NK-92 (cell line): ENCODE measurements at regions not wholly inside any gene's neighbourhood (a gene's known extent, or its start where the extent isn't known, plus 50 kb on each side); places are given as distances from the start of the nearest gene placed in this dataset.

Source experiments
- DNase-seq: peaks from one replicate; lab custom pipeline; 2025; ENCODE audit not compliant: unreplicated experiment; lab: John Stamatoyannopoulos, UW

DNA sequence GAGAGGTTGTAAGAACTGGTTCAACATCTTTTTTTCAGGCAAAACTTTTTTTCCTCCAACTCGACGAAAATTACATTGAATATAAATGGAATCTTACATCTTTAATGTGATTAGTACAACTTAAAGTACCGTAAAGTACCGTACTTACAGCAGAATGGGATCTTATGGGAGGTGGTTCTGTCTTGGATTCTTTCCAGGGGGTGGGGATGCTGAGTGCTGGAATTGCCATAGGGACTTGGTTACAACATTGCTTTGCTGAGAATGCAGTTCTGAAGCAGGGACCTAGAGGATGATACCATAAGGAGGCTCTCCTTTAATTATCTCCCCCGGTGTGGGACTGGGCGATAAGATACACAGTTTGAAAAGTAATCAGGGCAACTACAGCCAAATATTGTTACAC, 186.4 kb downstream of the KLF5 start:
- no peak for DNase-seq

DNA sequence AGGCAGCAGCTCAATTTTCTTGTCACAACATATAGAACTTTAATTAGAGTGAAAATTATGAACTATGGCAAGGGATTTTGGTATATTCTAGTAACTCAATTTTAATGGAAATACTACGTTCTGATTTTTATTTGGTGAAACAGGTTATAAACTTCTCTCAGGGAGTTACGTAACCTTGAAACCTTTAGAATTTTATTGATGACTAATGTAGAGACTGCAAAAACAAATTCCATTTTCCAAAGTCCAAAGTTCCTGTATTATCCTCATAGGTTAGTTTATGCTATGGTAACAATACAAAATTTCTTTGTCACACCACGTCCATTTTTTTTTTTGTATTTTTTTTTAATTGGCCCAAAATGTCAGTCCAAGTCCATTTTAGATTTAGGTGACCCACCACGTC, 185.7 kb downstream of the KLF5 start:
- DNase-seq = no peak

GRCh38 chr13:73242515-73243015, 183.8 kb downstream of the KLF5 start:
- no peak for DNase-seq

- DNase-seq = no peak
These were observed 181.4 kb downstream of the KLF5 start for GRCh38 chr13:73240193-73240592.

- no peak for DNase-seq
These were observed 176.6 kb downstream of the KLF5 start for GRCh38 chr13:73235385-73235784.

DNA sequence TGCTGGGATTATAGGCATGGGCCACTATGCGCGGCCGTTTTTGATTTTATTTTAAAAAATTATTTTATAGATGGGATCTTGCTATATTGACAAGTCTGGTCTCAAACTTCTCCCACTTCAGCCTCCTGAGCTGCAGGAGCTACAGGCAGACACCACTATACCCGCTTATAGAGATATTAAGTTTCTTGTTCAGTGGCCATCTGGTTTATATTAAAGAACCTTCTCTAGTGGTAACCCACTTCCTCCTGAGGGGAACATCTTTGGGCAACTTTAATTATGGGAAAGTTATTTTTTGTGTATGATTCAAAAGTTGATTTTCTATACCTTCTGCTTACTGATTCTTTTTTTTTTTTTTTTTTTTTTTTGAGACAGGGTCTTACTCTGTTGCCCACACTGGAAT, 172.7 kb downstream of the KLF5 start:
- DNase-seq = no peak

DNA sequence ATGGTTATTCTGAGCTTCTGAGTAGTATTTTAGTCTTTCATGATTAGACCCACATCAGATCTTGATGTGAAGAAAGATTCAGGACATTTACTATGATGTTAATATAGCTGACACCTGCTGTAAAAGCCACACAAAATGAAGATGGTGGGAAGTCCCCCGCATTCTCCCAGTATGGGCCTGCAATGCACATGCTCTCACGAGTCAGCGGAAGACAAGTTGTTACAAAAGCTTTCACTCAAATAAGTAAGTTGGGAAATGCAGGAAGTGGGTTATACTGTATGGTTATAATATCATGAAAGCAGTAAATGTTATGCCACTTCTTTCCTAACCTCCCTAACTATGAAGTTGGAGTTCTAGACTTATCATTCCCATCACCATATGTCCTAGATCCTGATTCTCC, 171.9 kb downstream of the KLF5 start:
- DNase-seq = no peak

DNA sequence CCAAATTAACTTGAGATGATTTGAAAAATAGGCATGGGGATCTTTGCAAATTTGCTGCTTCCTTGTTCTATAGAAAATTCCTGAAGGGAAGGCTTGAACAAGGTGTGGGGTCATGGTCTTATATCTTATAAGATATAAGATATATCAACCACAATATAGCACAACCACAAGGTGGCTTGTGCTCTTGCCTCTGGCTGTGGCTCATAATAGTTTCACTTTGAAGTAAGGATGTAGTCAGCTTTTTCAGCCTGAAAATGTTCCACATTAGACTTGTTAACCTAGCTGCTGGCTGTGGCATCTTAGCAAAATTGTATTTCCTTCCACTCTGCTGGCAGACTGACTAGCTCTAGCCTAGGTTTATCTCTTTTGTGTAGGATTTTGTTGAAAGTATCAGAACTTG, 169.7 kb downstream of the KLF5 start:
- DNase-seq = no peak

DNA sequence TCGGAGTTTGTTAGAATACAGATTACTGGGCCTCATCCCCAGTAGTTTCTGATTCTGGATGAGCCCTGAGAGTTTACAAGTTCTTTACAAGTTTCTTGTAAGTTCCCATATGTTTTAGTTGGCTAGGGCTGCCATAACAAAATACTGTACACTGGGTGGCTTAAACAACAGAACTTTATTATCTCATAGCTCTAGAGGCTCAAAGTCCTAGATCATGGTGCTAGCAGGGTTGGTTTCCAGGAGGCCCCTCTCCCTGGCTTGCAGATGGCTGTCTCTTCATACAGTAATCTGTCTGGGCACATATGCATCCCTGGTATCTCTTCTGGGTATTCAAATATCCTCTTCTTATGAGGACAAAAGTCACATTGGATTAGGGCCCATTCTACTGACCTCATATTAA, 167.2 kb downstream of the KLF5 start:
- DNase-seq = no peak

DNA sequence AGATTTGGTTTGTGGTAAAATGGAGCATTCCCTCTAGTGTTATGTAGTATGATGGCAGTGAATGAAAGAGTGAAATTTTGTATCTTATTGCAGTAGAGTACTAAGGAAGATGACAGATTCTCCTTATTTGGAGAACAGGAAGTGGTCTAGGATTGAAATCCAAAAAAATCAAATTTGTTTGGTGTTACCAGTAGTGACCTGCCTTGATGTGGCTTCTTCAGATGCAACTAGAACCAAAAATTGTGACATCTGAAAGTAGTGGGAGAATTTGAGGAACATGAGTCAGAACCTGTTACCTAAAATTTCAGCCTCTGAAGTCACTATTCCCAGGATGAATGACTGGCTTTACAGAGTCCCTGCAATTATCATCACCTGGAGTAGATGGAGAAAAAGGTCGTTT, 165.9 kb downstream of the KLF5 start:
- no peak for DNase-seq

GRCh38 chr13:73223372-73223781, 164.6 kb downstream of the KLF5 start:
- no peak for DNase-seq

- no peak for DNase-seq
These were observed 164.0 kb downstream of the KLF5 start for GRCh38 chr13:73222627-73223305.

- DNase-seq = no peak
These were observed 162.3 kb downstream of the KLF5 start for GRCh38 chr13:73220966-73221720.

- DNase-seq = no peak
These were observed 159.4 kb downstream of the KLF5 start for GRCh38 chr13:73218181-73218580.

DNA sequence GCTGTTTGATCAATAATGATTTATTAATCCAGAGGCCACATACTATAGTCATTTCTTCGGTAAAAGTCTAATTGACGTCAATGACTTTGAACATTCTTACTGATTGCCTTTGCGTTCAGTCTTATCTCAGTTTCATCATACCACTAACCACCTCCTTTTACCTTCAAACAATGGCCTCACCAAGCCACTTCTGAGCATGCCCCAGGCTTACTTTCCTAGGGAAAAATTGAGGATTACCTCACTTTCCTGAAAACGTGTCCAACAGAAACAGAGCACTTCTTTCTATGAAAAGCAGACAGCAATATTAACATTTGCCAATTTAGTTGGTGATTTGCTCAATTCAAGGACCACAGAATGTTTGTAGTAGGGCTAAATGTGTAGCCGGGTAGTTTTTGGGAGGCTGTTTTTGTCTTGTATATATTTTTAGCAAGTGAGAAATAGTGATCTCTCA, 157.6 kb downstream of the KLF5 start:
- no peak for DNase-seq

DNA sequence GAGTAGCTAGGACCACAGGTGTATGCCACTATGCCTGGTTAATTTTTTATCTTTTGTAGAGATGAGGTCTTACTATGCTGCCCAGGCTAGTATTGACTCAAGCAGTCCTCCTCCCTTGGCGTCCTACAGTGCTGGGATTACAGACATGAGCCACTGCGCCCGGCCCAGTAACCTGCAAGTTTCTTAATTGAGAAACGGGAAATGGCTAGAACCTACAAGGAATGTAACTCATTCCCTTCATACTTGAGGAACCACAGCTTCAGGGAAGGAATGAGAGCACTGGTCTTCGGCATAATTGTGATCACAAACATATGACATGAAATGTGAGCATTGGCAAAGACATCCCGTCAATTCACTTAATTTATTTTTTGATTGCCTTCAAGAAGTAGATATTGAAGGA, 157.0 kb downstream of the KLF5 start:
- DNase-seq = no peak

DNA sequence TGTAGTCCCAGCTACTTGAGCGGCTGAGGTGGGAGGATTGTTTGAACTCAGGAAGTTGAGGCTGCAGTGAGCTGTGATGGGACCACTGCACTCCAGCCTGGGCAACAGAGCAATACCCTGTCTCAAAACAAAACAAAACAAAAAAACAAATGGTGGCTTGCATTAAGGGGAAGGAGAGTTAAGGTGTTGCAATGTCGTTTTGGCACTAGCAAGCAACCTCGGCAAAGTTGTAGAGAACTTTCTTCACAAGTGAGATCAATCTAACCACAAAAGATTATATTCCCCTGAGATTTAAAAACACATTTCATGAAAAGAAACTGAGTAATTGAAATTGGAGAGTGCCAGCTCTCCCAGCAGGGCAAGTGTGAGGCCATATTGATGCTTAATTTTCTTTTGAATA, 153.7 kb downstream of the KLF5 start:
- DNase-seq = no peak

GRCh38 chr13:73210218-73210883, 151.5 kb downstream of the KLF5 start:
- no peak for DNase-seq

- no peak for DNase-seq
These were observed 146.1 kb downstream of the KLF5 start for GRCh38 chr13:73204952-73205351.

DNA sequence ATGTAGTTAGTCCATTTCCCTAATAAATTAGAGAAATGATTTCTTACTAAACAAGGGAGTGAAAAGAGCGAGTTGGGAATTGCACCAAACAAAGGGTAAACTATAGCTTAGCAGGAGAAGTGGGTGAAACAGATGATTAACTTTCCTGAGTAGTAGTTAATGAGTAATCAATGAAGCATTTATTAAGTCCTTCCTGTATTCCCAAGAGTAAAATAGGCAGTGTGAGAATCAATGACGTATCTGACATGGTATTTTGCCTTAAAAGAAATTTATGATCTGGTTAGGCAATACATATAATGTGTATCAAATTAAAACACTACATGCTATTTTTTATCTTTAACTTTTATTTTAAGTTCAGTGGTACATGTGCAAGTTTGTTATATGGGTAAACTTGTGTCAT, 142.8 kb downstream of the KLF5 start:
- no peak for DNase-seq

GRCh38 chr13:73198991-73199411, 140.2 kb downstream of the KLF5 start:
- no peak for DNase-seq

GRCh38 chr13:73195091-73195490, 136.3 kb downstream of the KLF5 start:
- no peak for DNase-seq
